A549 (cell line): ENCODE measurements at regions not wholly inside any gene's neighbourhood (a gene's known extent, or its start where the extent isn't known, plus 50 kb on each side); places are given as distances from the start of the nearest gene placed in this dataset.

Experiments used
- RFX5 ChIP-seq: fragments of 450-650 bp; IDR thresholded peaks from 2 replicates; pipeline ENCODE4 v1.7.1; 2014; ENCODE audit warnings: antibody characterized with exemption, mild to moderate bottlenecking, moderate library complexity
- TF ChIP-seq, protein P1 (sequence below): fragments of >200 bp; sonication (Bioruptor Twin); formaldehyde crosslinking; IDR thresholded peaks from 3 replicates; pipeline ENCODE4 v1.5.1; 2016

DNA sequence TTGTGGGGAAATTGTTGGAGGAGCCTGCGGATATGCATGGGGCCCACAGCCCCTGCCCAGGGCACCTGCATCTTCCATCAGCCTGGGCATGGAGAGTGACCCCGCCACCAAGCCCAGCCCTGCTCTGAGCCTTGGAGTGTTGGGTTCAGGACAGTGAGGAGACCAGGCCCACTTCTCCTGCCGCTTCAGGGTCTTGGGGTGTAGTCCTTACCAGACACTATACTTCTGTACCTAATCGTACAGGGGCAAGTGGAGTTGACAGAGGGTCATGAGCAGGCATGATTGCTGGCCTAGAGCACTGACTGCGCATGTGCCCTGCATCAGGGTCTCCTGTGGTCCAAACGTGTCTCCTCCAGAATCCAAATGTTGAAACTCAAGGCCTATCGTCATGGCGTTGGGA lies 108.9 kb upstream of the ZNF236 start:
- TF ChIP-seq, protein P1, sequence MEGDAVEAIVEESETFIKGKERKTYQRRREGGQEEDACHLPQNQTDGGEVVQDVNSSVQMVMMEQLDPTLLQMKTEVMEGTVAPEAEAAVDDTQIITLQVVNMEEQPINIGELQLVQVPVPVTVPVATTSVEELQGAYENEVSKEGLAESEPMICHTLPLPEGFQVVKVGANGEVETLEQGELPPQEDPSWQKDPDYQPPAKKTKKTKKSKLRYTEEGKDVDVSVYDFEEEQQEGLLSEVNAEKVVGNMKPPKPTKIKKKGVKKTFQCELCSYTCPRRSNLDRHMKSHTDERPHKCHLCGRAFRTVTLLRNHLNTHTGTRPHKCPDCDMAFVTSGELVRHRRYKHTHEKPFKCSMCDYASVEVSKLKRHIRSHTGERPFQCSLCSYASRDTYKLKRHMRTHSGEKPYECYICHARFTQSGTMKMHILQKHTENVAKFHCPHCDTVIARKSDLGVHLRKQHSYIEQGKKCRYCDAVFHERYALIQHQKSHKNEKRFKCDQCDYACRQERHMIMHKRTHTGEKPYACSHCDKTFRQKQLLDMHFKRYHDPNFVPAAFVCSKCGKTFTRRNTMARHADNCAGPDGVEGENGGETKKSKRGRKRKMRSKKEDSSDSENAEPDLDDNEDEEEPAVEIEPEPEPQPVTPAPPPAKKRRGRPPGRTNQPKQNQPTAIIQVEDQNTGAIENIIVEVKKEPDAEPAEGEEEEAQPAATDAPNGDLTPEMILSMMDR = no peak
- TF ChIP-seq RFX5 = no peak
